NCI-H748 treated with DMSO at 0.1 percent for 48 hours (cell line): ENCODE measurements at regions not wholly inside any gene's neighbourhood (a gene's known extent, or its start where the extent isn't known, plus 50 kb on each side); places are given as distances from the start of the nearest gene placed in this dataset.
"Not testable (repeated sequence)": the region's sequence is repeated elsewhere in the genome, so short reads cannot be mapped to it uniquely, and the experiment has no call there.

ENCODE experiments used
- DNase-seq: peaks from one replicate; lab custom pipeline; 2025; lab: John Stamatoyannopoulos, UW

DNA sequence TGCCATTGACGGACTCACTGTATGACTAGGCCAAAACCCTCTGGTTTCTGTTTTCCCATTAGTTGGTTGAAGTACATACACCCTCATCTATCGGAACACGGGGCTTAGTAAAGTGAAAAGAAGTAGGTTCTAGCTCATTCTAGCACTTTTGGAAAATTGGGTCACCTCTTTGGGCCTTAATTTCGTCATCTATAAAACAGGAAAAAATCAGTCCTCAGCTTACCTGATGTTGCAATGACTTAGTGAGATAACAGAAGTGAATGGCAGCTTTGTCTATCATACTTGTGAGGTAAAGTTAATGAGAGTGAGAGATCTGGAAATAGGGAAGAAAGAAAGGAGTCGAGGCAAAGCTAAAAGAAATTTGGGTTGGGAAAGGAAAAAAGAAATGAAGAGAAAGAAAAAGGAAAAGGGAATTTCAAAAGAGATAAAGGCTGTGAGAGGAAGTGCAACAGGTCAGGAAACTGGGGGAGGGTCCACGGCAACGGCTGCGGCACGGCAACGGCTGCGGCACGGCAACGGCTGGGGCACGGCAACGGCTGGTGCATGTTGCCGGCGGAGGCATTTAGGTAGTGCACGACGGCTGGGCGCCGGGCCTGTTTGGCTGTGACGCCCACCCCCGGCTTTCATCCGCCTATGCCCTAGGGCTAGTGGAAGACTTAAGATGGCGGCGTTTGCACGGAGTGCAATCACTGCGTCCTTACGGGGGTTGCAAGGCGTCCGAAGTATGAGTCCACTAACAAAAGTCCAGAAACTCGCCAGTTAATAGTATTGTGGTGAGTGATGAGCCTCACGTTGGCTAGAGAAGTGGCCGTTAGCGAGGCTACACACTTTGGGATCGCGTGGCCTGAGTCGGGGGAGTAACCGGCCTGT, 91.4 kb upstream of the XIST start:
- peak; percentile 68 for DNase-seq

DNA sequence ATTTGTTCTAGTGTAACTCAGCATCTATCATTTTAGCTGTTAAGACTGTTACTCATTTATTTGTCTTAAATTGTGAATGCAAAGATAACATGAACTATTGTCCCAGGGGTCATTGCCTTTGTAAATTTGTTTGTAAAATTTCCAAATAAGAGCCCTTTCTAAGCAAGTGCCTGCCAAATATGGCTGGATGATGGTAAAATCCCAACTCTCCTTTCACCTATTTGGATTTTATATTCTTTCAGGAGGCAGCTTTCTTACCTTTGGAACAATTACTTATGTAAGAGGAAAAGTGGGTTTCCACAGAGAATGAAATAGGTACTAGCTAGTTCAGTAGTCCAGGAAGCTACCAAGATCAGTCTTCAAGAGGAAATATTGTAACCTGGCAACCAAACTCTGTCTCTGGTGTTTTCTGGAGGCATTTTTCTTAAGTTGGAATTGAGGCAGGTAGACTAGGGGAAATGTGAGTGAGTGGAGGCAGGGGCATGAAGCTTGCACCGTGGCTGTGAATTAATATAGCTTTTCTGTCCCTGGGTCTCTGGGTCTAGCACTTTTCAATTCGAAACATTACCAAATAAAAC, 88.5 kb upstream of the XIST start:
- no peak for DNase-seq

DNA sequence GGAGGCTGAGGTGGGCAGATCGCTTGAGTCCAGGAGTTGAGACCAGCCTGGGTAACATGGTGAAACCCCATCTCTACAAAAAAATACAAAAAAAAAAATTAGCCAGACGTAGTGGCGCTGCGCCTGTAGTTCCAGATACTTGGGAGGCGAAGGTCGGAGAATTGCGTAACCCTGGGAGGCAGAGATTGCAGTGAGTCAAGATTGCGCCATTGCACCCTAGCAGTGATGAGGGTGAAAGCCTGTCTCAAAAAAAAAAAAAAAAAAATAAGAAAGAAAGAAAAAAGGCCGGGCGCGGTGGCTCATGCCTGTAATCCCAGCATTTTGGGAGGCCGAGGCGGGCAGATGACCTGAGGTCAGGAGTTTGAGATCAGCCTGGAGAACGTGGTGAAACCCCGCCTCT, 85.3 kb upstream of the XIST start:
- DNase-seq: not testable (repeated sequence)

DNA sequence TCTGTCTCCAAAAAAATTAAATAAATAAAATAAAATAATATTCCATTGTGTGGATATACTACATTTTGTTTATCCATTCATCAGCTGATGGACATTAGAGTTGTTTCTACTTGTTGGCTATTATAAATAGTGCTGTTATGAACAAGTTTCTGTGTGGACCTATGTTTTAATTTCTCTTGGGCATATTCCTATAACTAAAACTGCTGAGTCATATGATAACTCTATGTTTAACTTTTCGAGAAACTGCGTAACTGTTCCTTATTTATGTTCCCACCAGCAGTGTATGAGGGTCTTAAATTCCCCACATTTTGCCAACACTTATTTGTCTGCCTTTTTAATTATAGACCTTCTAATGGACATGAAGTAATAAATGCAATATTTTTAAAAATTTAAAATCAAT, 80.0 kb upstream of the XIST start:
- no peak for DNase-seq

DNA sequence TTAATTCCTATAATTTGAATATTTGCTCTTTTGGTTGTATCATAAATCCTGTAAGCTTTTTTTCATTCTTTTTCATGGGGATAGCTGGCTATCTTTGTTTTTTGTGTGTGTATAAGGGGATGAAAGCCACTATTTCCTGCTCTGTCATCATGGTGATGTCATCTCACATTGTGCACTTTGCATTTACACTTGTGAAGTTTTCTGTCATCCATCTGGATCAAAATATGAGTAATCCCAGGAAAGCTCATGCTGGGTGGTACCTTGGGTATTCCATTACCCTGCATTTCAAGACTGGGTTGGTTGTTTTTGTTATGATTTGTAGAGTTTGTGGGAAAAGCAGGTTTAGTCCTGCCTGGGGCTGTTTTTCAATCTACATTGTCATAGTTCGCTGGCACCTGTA, 77.8 kb upstream of the XIST start:
- DNase-seq: no peak

DNA sequence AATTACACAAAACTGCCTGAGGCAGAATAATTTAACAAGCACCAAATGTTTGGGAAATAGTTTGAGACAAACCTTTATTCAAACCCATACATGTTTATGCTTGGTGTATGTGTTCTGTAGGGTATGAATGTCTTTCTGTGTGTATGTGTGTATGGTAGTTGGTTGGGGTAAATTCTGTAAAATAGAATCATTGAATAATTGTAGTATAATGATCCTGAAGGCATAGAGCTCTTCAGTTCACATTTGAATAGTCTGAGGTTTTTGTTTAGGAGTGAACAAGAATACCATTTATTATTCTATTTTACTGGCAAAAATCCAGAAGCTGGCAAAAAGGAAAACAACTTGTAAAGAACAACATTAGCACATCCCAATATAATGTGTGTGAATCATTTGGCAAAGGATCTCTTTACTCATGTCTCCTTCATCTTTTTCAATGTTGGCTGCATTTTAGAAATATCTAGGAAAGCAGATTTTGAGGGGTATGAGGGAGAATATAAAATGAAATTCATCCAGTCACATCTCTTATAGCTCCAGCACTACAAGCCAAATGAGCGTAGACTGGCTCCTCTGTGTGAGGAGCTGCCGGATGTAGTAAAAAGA, 70.4 kb upstream of the XIST start:
- no peak for DNase-seq

DNA sequence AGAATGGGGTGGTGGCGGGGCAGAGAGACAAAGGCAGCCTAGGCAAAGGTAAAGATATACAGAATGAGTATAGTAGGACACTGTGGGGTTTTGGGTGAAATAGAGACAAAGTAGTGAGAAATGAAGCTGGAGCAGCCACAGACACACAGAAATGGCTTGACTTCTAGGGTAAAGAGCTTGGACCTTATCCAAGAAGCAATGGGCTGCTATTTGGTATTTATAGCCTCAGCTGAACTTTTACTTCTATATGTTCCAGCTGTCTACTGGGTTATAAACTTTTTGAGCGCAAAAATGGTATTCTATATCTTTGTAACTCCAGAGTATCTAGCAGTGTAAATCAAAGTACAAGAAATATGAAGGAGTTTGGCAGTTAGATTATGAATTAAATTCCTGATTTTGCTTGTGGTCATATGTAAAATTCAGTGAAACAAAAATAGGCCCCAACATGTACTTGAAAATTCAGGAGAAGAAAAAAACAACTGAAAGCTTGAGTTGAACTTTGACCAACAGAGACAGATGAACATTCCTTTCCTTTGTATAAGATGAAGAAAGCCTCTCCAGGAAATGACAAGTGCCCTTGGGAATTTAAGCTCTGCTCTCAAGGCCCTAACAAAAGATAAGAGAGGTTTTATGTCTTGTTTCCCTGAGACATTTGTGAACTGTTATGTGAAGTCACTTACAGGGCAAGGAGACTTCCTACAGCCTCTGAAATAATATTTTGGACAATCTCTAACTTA, 64.6 kb upstream of the XIST start:
- no peak for DNase-seq

DNA sequence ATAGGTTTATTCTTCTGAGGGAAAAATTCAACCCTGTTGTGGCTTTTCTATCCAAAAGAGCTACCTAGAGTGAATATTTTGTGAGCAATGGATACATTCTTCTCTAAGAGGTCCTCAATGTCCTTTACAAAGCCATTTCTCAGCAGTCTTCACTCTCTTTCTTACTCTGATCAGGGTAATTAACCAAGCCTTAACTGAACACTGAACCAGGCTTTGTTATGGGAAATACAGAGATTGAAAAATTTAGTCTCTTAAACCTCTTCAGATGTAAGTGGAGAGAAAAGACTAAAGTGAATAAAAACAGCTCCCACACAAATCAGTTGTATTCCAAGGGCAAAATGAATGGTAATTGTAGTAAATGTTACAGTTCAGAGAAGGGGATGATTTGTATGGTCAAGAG, 64.0 kb upstream of the XIST start:
- DNase-seq: no peak

DNA sequence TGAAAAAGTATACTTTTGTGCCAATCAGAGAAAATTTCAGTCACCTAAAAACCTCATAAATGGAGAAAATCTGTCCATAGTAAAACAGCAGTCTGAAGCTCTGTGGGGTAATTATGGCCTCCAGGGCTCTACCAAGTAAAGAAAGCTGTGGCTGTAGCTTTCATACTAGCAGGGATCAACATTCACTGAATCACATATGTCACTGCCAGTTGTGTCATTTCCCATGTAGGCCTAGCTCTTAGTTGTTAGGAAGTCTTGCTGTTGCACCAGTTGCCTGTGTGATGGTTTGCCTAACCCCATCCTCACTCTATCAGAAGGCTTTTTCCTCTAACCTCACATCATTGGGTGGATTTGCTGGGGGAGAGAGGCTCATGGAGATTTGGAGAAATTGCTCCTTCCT, 62.3 kb upstream of the XIST start:
- not testable (repeated sequence) for DNase-seq

DNA sequence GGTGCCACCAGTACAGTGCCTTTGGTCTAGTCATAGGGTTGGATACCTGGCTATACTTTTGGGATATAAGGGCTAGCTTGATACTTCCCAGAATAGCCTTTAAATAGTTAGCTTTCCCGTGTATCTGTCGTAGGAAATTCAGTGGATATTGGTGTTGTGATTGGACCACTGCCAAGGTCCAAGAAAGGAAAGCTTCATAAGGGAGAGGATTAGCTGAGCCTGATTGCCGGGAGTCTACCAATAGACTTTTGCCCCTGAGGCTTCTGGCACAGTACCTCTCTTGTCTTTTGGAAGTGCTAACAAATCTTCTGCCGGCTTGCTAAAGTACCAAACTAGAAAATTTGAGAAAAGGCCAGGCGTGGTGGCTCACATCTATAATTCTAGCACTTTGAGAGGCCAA, 61.1 kb upstream of the XIST start:
- DNase-seq: no peak

DNA sequence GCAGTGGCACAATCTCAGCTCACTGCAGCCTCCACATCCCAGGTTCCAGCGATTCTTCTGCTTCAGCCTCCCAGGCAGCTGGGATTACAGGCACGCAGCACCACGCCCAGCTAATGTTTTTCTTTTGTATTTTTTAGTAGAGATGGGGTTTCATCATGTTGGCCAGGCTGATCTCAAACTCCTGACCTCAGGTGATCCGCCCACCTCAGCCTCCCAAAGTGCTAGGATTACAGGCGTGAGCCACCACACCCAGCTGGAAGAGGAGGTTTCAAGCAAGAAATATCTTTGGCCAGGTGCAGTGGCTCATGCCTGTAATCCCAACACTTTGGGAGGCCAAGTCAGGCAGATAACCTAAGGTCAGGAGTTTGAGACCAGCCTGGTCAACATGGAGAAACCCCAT, 59.4 kb upstream of the XIST start:
- not testable (repeated sequence) for DNase-seq

DNA sequence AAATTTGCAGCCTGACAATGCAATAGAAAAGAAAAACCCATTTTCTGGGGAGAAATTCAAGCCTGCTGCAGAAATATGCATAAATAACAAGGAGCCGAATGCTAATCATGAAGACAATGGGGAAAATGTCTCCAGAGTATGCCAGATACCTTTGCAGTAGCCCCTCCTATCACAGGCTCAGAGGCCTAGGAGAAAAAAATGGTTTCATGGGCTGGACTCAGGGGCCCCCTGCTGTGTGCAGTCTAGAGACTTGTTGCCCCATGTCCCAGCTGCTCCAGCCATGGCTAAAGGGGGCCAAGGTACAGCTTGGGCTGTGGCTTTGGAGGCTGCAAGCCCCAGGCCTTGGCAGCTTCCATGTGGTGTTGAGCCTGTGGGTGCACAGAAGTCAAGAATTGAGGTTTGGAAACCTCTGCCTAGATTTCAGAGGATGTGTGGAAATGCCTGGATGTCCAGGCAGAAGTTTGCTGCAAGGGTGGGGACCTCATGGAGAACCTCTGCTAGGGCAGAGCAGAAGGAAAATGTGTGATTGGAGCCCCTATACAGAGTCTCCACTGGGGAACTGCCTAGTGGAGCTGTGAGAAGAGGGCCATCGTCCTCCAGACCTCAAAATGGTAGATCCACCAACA, 53.3 kb upstream of the XIST start:
- not testable (repeated sequence) for DNase-seq

DNA sequence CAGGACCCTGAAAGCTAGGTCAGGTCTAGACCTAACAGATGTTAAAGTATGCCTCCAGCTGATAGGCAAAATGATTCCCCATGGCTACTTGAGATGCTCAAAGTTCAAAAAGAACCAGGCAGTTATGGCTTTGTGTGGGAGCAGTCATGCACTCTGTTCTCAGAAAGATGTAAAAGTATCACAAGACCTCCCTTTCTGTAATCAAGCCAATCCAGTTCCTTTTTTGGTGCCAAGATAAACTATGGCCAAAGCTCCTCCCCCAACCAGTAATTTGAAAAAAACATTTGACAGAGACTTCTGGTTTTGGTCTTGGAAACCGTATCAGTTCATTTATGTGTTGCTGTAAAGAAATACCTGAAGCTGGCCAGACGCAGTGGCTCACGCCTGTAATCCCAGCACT, 51.4 kb upstream of the XIST start:
- no peak for DNase-seq
